GM12878 (cell line): ENCODE measurements at regions not wholly inside any gene's neighbourhood (a gene's known extent, or its start where the extent isn't known, plus 50 kb on each side); places are given as distances from the start of the nearest gene placed in this dataset.

Experiments used
- CREB1 ChIP-seq: IDR thresholded peaks from 2 replicates; pipeline ENCODE4 v1.6.1; 2012; ENCODE audit warnings: low read depth, mild to moderate bottlenecking, inconsistent platforms
- HDGF ChIP-seq: fragments of 450-650 bp; IDR thresholded peaks from 2 replicates; pipeline ENCODE4 v1.6.1; 2016; ENCODE audit warnings: antibody characterized with exemption
- TBL1XR1 ChIP-seq: IDR thresholded peaks from 2 replicates; pipeline ENCODE4 v1.6.1; 2012; ENCODE audit warnings: low read depth, low read length, improper control_type of control experiment
- TF ChIP-seq, protein P1 (sequence below): fragments of 450-650 bp; IDR thresholded peaks from 2 replicates; pipeline ENCODE4 v1.6.1; 2017; ENCODE audit warnings: antibody characterized with exemption, mild to moderate bottlenecking, moderate library complexity
- TF ChIP-seq, protein P2 (sequence below), 3 experiments: IDR thresholded peaks in 2 of 3; conservative IDR thresholded peaks in 1 of 3; 2 replicates each; pipeline ENCODE4 v1.5.1; 2011; ENCODE audit warnings: low read depth in 3 of 3, low read length in 3 of 3, mild to moderate bottlenecking in 3 of 3, control low read depth in 2 of 3, moderate library complexity in 2 of 3, inconsistent platforms in 1 of 3, mixed read lengths in 1 of 3; ENCODE audit not compliant: control insufficient read depth in 2 of 3, insufficient read depth in 1 of 3; ENCODE audit errors: extremely low read depth in 1 of 3

DNA sequence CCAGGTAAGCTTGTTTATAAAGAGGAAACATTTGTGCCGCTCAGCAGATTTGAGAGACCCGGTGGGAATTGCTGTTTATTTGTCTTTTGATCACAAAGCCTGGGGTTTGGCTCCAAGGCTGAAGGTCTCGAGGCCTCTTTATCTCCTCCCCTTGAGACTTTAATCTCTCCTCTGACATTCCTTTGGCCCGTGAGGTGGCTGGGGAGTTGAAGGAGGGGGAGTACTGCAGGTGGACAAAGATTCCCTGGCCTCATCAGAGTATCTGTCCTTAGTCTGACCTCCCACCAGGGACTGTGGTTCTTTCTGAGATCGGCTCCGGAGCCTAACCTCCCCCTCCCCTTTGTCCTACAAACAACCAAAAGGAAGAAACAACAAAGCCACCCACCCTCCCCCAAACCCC, 216.5 kb downstream of the MID1IP1 start:
- TF ChIP-seq, protein P1, sequence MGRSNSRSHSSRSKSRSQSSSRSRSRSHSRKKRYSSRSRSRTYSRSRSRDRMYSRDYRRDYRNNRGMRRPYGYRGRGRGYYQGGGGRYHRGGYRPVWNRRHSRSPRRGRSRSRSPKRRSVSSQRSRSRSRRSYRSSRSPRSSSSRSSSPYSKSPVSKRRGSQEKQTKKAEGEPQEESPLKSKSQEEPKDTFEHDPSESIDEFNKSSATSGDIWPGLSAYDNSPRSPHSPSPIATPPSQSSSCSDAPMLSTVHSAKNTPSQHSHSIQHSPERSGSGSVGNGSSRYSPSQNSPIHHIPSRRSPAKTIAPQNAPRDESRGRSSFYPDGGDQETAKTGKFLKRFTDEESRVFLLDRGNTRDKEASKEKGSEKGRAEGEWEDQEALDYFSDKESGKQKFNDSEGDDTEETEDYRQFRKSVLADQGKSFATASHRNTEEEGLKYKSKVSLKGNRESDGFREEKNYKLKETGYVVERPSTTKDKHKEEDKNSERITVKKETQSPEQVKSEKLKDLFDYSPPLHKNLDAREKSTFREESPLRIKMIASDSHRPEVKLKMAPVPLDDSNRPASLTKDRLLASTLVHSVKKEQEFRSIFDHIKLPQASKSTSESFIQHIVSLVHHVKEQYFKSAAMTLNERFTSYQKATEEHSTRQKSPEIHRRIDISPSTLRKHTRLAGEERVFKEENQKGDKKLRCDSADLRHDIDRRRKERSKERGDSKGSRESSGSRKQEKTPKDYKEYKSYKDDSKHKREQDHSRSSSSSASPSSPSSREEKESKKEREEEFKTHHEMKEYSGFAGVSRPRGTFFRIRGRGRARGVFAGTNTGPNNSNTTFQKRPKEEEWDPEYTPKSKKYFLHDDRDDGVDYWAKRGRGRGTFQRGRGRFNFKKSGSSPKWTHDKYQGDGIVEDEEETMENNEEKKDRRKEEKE: no peak
- TF ChIP-seq HDGF (no peak), TBL1XR1 (no peak), CREB1 (no peak)
- TF ChIP-seq, protein P2, sequence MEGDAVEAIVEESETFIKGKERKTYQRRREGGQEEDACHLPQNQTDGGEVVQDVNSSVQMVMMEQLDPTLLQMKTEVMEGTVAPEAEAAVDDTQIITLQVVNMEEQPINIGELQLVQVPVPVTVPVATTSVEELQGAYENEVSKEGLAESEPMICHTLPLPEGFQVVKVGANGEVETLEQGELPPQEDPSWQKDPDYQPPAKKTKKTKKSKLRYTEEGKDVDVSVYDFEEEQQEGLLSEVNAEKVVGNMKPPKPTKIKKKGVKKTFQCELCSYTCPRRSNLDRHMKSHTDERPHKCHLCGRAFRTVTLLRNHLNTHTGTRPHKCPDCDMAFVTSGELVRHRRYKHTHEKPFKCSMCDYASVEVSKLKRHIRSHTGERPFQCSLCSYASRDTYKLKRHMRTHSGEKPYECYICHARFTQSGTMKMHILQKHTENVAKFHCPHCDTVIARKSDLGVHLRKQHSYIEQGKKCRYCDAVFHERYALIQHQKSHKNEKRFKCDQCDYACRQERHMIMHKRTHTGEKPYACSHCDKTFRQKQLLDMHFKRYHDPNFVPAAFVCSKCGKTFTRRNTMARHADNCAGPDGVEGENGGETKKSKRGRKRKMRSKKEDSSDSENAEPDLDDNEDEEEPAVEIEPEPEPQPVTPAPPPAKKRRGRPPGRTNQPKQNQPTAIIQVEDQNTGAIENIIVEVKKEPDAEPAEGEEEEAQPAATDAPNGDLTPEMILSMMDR (IDR thresholded peaks at IDR 0.05 in 2 of 3, conservative IDR thresholded peaks at IDR 0.05 in 1 of 3; ENCODE audit: control insufficient read depth in 2 of 3, extremely low read depth in 1 of 3, insufficient read depth in 1 of 3, low read depth in 3 of 3, low read length in 3 of 3): no peak
